Nephron progenitor cell (in vitro differentiated cells): ENCODE measurements at regions not wholly inside any gene's neighbourhood (a gene's known extent, or its start where the extent isn't known, plus 50 kb on each side); places are given as distances from the start of the nearest gene placed in this dataset.

Source experiments
- DNase-seq: peaks from one replicate; pipeline ENCODE4 v3.0.0; 2021
- H3K27ac Mint-ChIP-seq: 2 replicates; pipeline ENCODE4 v1.8.0; 2021; ENCODE audit warnings: mild to moderate bottlenecking, moderate library complexity, mixed read lengths
- H3K27me3 Mint-ChIP-seq: 2 replicates; pipeline ENCODE4 v1.8.0; 2021; ENCODE audit warnings: mild to moderate bottlenecking, low read depth, mixed read lengths; ENCODE audit not compliant: poor library complexity
- H3K36me3 Mint-ChIP-seq: 2 replicates; pipeline ENCODE4 v1.8.0; 2021; ENCODE audit warnings: low read depth, mixed read lengths
- H3K4me1 Mint-ChIP-seq: 2 replicates; pipeline ENCODE4 v1.8.0; 2021; ENCODE audit warnings: mixed read lengths
- H3K4me3 Mint-ChIP-seq: 2 replicates; pipeline ENCODE4 v1.8.0; 2021; ENCODE audit warnings: mild to moderate bottlenecking, moderate library complexity, mixed read lengths
- H3K9me3 Mint-ChIP-seq: 2 replicates; pipeline ENCODE4 v1.8.0; 2021; ENCODE audit warnings: mild to moderate bottlenecking, moderate library complexity, mixed read lengths
- CTCF ChIP-seq: fragments of 200-600 bp; sonication (generic); IDR thresholded peaks from 2 replicates; pipeline ENCODE4 v1.5.0; 2021; ENCODE audit warnings: antibody characterized with exemption

- Mint-ChIP-seq H3K27me3 (no peaks in the 10 kb centered on the region), H3K9me3 (peaks cover 30% of the 10 kb centered on the region), H3K27ac (no peak overlapping the region), H3K4me3 (no peak overlapping the region), H3K36me3 (no peaks in the 10 kb centered on the region), H3K4me1 (no peaks in the 10 kb centered on the region)
- no peak for DNase-seq
- TF ChIP-seq CTCF: no peak
These were observed 263.0 kb downstream of the MBNL1 start for GRCh38 chr3:152531717-152532116.

GRCh38 chr3:152538518-152538917 is 269.8 kb downstream of the MBNL1 start:
- DNase-seq: no peak
- Mint-ChIP-seq H3K27ac (no peak overlapping the region), H3K27me3 (no peaks in the 10 kb centered on the region), H3K4me1 (no peaks in the 10 kb centered on the region), H3K4me3 (no peak overlapping the region), H3K36me3 (no peaks in the 10 kb centered on the region), H3K9me3 (peaks cover 23% of the 10 kb centered on the region)
- no peak for TF ChIP-seq CTCF

- Mint-ChIP-seq H3K27me3 (peaks cover 3% of the 10 kb centered on the region), H3K27ac (no peak overlapping the region), H3K9me3 (peaks cover 29% of the 10 kb centered on the region), H3K36me3 (no peaks in the 10 kb centered on the region), H3K4me3 (no peak overlapping the region), H3K4me1 (no peaks in the 10 kb centered on the region)
- DNase-seq: no peak
- TF ChIP-seq CTCF: no peak
These were observed 270.5 kb downstream of the MBNL1 start for GRCh38 chr3:152539191-152539764.

- no peaks in the 10 kb centered on the region for H3K4me1 Mint-ChIP-seq
- DNase-seq: no peak
- H3K4me3 Mint-ChIP-seq: no peak overlapping the region
- peaks cover 34% of the 10 kb centered on the region for H3K9me3 Mint-ChIP-seq
- no peak for TF ChIP-seq CTCF
- no peak overlapping the region for H3K27ac Mint-ChIP-seq
- no peaks in the 10 kb centered on the region for H3K36me3 Mint-ChIP-seq
- H3K27me3 Mint-ChIP-seq: peaks cover 3% of the 10 kb centered on the region
These were observed 271.4 kb downstream of the MBNL1 start for GRCh38 chr3:152540120-152540519.

- Mint-ChIP-seq H3K9me3 (peaks cover 13% of the 10 kb centered on the region), H3K27ac (no peak overlapping the region)
- no peak for TF ChIP-seq CTCF
These were observed 278.4 kb downstream of the MBNL1 start for GRCh38 chr3:152547153-152547552.

GRCh38 chr3:152549263-152549662 is 280.5 kb downstream of the MBNL1 start:
- Mint-ChIP-seq H3K4me3 (no peak overlapping the region), H3K36me3 (no peaks in the 10 kb centered on the region), H3K27me3 (no peaks in the 10 kb centered on the region), H3K27ac (no peak overlapping the region), H3K4me1 (no peaks in the 10 kb centered on the region), H3K9me3 (peaks cover 5% of the 10 kb centered on the region)
- TF ChIP-seq CTCF: no peak
- DNase-seq: no peak

More at GRCh38 chr3:152547153-152547552, 278.4 kb downstream of the MBNL1 start:
- no peaks in the 10 kb centered on the region for H3K36me3 Mint-ChIP-seq
- H3K4me1 Mint-ChIP-seq: no peaks in the 10 kb centered on the region
- peaks cover 3% of the 10 kb centered on the region for H3K27me3 Mint-ChIP-seq
- DNase-seq: no peak
- no peak overlapping the region for H3K4me3 Mint-ChIP-seq
